Left renal pelvis (tissue), 4 donors: ENCODE measurements at regions not wholly inside any gene's neighbourhood (a gene's known extent, or its start where the extent isn't known, plus 50 kb on each side); places are given as distances from the start of the nearest gene placed in this dataset.
"Not testable (repeated sequence)": the region's sequence is repeated elsewhere in the genome, so short reads cannot be mapped to it uniquely, and the experiment has no call there.

Source experiments
- DNase-seq, 4 donors: peaks; one replicate each; pipeline ENCODE4 v3.0.0-alpha.2; 2013; ENCODE audit warnings: low read depth in 4 of 4, low spot score in 3 of 4

- DNase-seq: not testable (repeated sequence)
Measured at GRCh38 chr16:59944041-59944440, 1209.9 kb upstream of the GOT2 start.

GRCh38 chr16:59941594-59941993, 1207.5 kb upstream of the GOT2 start:
- no peak for DNase-seq

GRCh38 chr16:59920054-59920453, 1185.9 kb upstream of the GOT2 start:
- no peak for DNase-seq

GRCh38 chr16:59913666-59914065, 1179.5 kb upstream of the GOT2 start:
- no peak for DNase-seq

- DNase-seq: no peak
Measured at GRCh38 chr16:59909262-59909661, 1175.1 kb upstream of the GOT2 start.

- DNase-seq: no peak
Measured at GRCh38 chr16:59907611-59908010, 1173.5 kb upstream of the GOT2 start.

GRCh38 chr16:59905606-59906005, 1171.5 kb upstream of the GOT2 start:
- no peak for DNase-seq

- no peak for DNase-seq
Measured at GRCh38 chr16:59905131-59905530, 1171.0 kb upstream of the GOT2 start.

- no peak for DNase-seq
Measured at GRCh38 chr16:59899940-59900339, 1165.8 kb upstream of the GOT2 start.

- no peak for DNase-seq
Measured at GRCh38 chr16:59892376-59892775, 1158.3 kb upstream of the GOT2 start.

GRCh38 chr16:59887856-59888255, 1153.7 kb upstream of the GOT2 start:
- no peak for DNase-seq

- DNase-seq: no peak
Measured at GRCh38 chr16:59886021-59886420, 1151.9 kb upstream of the GOT2 start.

GRCh38 chr16:59881376-59881775, 1147.3 kb upstream of the GOT2 start:
- DNase-seq: no peak

GRCh38 chr16:59880611-59881010, 1146.5 kb upstream of the GOT2 start:
- DNase-seq: no peak

GRCh38 chr16:59878999-59879398, 1144.9 kb upstream of the GOT2 start:
- no peak for DNase-seq

GRCh38 chr16:59878479-59878878, 1144.4 kb upstream of the GOT2 start:
- no peak for DNase-seq

- DNase-seq: no peak
Measured at GRCh38 chr16:59864981-59865666, 1131.0 kb upstream of the GOT2 start.

- no peak for DNase-seq
Measured at GRCh38 chr16:59859676-59860402, 1125.7 kb upstream of the GOT2 start.

GRCh38 chr16:59854846-59855439, 1120.8 kb upstream of the GOT2 start:
- no peak for DNase-seq

GRCh38 chr16:59849716-59850115, 1115.6 kb upstream of the GOT2 start:
- DNase-seq: no peak

GRCh38 chr16:59848296-59848695, 1114.2 kb upstream of the GOT2 start:
- no peak for DNase-seq

- DNase-seq: no peak
Measured at GRCh38 chr16:59840169-59840568, 1106.1 kb upstream of the GOT2 start.
